Karpas-422 (cell line): ENCODE measurements at regions not wholly inside any gene's neighbourhood (a gene's known extent, or its start where the extent isn't known, plus 50 kb on each side); places are given as distances from the start of the nearest gene placed in this dataset.

Experiments used
- DNase-seq: peaks from one replicate; pipeline ENCODE4 v3.0.0-alpha.2; 2015
- H2AFZ ChIP-seq: fragments of 200-600 bp; sonication (generic); 2 replicates; pipeline ENCODE4 v1.6.1; 2014; ENCODE audit warnings: antibody characterized with exemption, low read length, mixed read lengths
- H3K27ac ChIP-seq: fragments of 200-600 bp; sonication (generic); 2 replicates; pipeline ENCODE4 v1.5.1; 2014; ENCODE audit warnings: mild to moderate bottlenecking, low read length, moderate library complexity
- H3K27me3 ChIP-seq: fragments of 200-600 bp; sonication (generic); 2 replicates; pipeline ENCODE4 v1.6.1; 2014; ENCODE audit warnings: low read length, mixed read lengths
- H3K36me3 ChIP-seq: fragments of 200-600 bp; sonication (generic); 2 replicates; pipeline ENCODE4 v1.6.1; 2014; ENCODE audit warnings: low read length, mixed read lengths; ENCODE audit not compliant: insufficient read depth
- H3K4me1 ChIP-seq: fragments of 200-600 bp; sonication (generic); 2 replicates; pipeline ENCODE4 v1.6.1; 2014; ENCODE audit warnings: mild to moderate bottlenecking, low read length, mixed read lengths
- H3K4me2 ChIP-seq: fragments of 200-600 bp; sonication (generic); 2 replicates; pipeline ENCODE4 v1.6.1; 2014; ENCODE audit warnings: low read length, low read depth, mild to moderate bottlenecking; ENCODE audit not compliant: poor library complexity, severe bottlenecking
- H3K4me3 ChIP-seq: fragments of 200-600 bp; sonication (generic); 2 replicates; pipeline ENCODE4 v1.5.1; 2014; ENCODE audit warnings: mild to moderate bottlenecking, antibody characterized with exemption, low read length, mixed read lengths
- H3K79me2 ChIP-seq: fragments of 200-600 bp; sonication (generic); 2 replicates; pipeline ENCODE4 v1.6.1; 2014; ENCODE audit warnings: mild to moderate bottlenecking, low read length, mixed read lengths
- H3K9ac ChIP-seq: fragments of 200-600 bp; sonication (generic); 2 replicates; pipeline ENCODE4 v1.6.0; 2014; ENCODE audit warnings: low read length
- H3K9me2 ChIP-seq: fragments of 200-600 bp; sonication (generic), shearing (Covaris generic); replicated peaks from 2 replicates; pipeline ENCODE4 v1.6.0; 2014; ENCODE audit warnings: mild to moderate bottlenecking, low read length, moderate library complexity; ENCODE audit not compliant: insufficient read depth
- H3K9me3 ChIP-seq: fragments of 300-700, 200-600 bp; sonication (generic); 2 replicates; pipeline ENCODE4 v1.6.1; 2014; ENCODE audit warnings: low read length, mixed read lengths
- H4K20me1 ChIP-seq: fragments of 200-600 bp; sonication (generic); 2 replicates; pipeline ENCODE4 v1.6.1; 2014; ENCODE audit warnings: mild to moderate bottlenecking, antibody characterized with exemption, low read length, low read depth; ENCODE audit not compliant: insufficient read depth

DNA sequence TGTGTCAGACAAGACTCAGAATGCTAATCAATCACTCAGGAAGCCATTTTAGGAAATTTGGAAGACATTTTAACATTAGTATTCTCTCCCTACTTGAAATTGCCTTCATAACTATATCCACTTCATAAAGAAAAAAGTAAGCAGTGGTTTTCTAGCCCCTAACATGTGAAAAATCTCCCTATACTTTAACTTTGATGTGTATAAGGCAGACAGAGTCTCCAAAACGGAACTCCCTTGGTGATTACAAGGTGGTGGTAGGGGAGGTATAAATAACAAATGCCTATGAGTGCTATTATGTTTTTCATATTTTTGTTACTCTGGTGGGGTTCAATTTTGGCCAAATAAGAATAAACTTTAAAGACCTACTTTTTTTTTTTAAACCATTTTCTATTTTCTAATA is 300.3 kb downstream of the BTG1 start:
- Histone ChIP-seq H3K4me2 (no peak overlapping the region), H3K79me2 (no peaks in the 10 kb centered on the region), H3K4me3 (no peak overlapping the region), H3K9ac (no peak overlapping the region), H2AFZ (no peak overlapping the region), H4K20me1 (no peaks in the 10 kb centered on the region), H3K4me1 (no peaks in the 10 kb centered on the region), H3K36me3 (no peaks in the 10 kb centered on the region), H3K9me2 (no peaks in the 10 kb centered on the region), H3K27me3 (no peaks in the 10 kb centered on the region), H3K9me3 (no peaks in the 10 kb centered on the region), H3K27ac (no peak overlapping the region)
- DNase-seq: no peak

- Histone ChIP-seq H3K4me3 (no peak overlapping the region), H3K4me1 (no peaks in the 10 kb centered on the region), H3K36me3 (no peaks in the 10 kb centered on the region), H3K27ac (no peak overlapping the region), H3K9ac (no peak overlapping the region), H4K20me1 (no peaks in the 10 kb centered on the region), H2AFZ (no peak overlapping the region), H3K9me2 (no peaks in the 10 kb centered on the region), H3K9me3 (no peaks in the 10 kb centered on the region), H3K4me2 (no peak overlapping the region), H3K27me3 (no peaks in the 10 kb centered on the region), H3K79me2 (no peaks in the 10 kb centered on the region)
- no peak for DNase-seq
Observed at GRCh38 chr12:91841822-91842221, 303.8 kb downstream of the BTG1 start.

DNA sequence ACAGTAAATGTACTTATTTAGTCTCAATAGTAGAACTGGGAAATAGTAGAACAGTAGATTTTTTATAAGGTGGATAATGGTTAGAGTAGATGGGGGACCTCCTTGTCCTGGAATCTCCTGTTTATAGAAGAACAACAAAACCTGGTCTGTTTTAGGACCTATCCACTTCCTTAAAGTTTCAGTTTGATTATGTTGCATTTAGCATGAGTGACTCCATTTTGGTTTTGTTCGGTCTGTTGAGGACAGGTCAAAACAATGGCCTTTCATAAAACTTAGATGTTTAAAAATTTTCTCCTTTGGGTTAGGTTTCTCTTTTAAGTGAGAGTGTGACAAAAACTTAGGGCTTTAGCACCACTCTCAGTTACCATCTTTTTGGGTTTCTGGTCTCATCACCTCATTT is 308.9 kb downstream of the BTG1 start:
- Histone ChIP-seq H3K4me3 (no peak overlapping the region), H3K79me2 (no peaks in the 10 kb centered on the region), H3K9me3 (no peaks in the 10 kb centered on the region), H3K4me2 (no peak overlapping the region), H3K36me3 (no peaks in the 10 kb centered on the region), H3K9me2 (no peaks in the 10 kb centered on the region), H4K20me1 (no peaks in the 10 kb centered on the region), H2AFZ (no peak overlapping the region), H3K27me3 (no peaks in the 10 kb centered on the region), H3K27ac (no peak overlapping the region), H3K9ac (no peak overlapping the region), H3K4me1 (no peaks in the 10 kb centered on the region)
- DNase-seq: no peak

- Histone ChIP-seq H3K9me2 (no peaks in the 10 kb centered on the region), H3K27me3 (no peaks in the 10 kb centered on the region), H3K9ac (no peak overlapping the region), H3K9me3 (no peaks in the 10 kb centered on the region), H3K36me3 (no peaks in the 10 kb centered on the region), H3K27ac (no peak overlapping the region), H3K79me2 (no peaks in the 10 kb centered on the region), H3K4me2 (no peak overlapping the region), H4K20me1 (no peaks in the 10 kb centered on the region), H3K4me3 (no peak overlapping the region), H3K4me1 (no peaks in the 10 kb centered on the region), H2AFZ (no peak overlapping the region)
- DNase-seq: no peak
Observed at GRCh38 chr12:91836264-91836663, 309.4 kb downstream of the BTG1 start.

- Histone ChIP-seq H3K4me2 (no peak overlapping the region), H3K36me3 (no peaks in the 10 kb centered on the region), H3K9me2 (no peaks in the 10 kb centered on the region), H3K79me2 (no peaks in the 10 kb centered on the region), H3K27me3 (no peaks in the 10 kb centered on the region), H4K20me1 (no peaks in the 10 kb centered on the region), H3K9ac (no peak overlapping the region), H3K27ac (no peak overlapping the region), H3K4me1 (no peaks in the 10 kb centered on the region), H3K4me3 (no peak overlapping the region), H2AFZ (no peak overlapping the region), H3K9me3 (no peaks in the 10 kb centered on the region)
- no peak for DNase-seq
Observed at GRCh38 chr12:91835693-91836092, 310.0 kb downstream of the BTG1 start.

DNA sequence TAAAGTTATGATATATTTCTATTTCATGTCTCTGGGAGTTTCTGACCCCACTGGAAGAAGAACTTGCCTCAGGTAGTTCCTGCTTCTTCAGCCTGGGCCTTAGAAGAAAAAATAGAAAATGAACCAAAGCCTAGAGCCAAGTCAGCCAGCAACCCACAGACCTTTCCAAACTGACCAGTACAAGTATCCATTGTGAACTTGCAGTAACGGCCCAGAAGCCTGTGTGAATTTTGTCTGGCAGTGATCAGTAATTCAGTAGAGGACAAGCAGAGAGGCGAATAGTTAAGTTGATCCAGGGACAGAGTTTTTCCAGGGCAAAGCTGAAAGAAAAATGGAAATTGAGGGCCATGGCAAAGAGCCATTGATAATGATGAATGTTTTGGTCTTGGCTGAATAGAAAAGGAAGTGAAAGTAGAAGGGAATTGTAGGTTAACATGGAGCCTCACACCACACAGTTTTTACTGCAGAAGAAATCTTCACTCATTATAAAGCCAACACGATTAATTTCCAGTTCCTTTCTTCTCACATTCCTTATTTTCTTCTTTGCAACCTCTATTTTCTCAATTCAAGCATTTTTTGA is 311.8 kb downstream of the BTG1 start:
- DNase-seq: no peak
- Histone ChIP-seq H3K36me3 (no peaks in the 10 kb centered on the region), H3K9ac (no peak overlapping the region), H3K27ac (no peak overlapping the region), H3K9me3 (no peaks in the 10 kb centered on the region), H3K4me2 (no peak overlapping the region), H3K9me2 (no peaks in the 10 kb centered on the region), H3K27me3 (no peaks in the 10 kb centered on the region), H2AFZ (no peak overlapping the region), H3K4me3 (no peak overlapping the region), H4K20me1 (no peaks in the 10 kb centered on the region), H3K4me1 (no peaks in the 10 kb centered on the region), H3K79me2 (no peaks in the 10 kb centered on the region)

DNA sequence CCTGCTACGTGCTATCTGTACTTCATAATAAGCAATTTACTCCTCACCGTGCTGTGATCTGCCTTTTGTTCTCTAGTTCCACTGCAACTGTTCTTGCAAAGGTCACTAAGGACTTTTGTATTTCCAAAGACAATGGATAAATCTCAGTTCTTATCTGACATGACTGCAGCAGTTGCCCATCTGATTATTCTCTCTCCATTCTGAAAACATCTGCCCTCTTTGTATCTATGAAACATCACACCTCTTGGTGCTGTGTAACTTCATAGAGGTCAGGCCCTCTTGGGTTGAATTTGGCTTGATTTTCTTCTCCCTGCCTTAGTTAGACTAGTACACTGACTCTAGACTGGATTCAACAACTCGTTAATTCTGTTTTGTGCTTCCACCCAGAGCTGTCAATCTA is 319.6 kb downstream of the BTG1 start:
- DNase-seq: no peak
- H3K27ac ChIP-seq: no peak overlapping the region
- no peaks in the 10 kb centered on the region for H3K9me3 ChIP-seq
- no peak overlapping the region for H3K4me2 ChIP-seq
- H3K27me3 ChIP-seq: no peaks in the 10 kb centered on the region
- no peaks in the 10 kb centered on the region for H4K20me1 ChIP-seq
- H3K79me2 ChIP-seq: no peaks in the 10 kb centered on the region
- no peak overlapping the region for H2AFZ ChIP-seq
- H3K9ac ChIP-seq: no peak overlapping the region
- no peaks in the 10 kb centered on the region for H3K4me1 ChIP-seq
- H3K9me2 ChIP-seq: no peaks in the 10 kb centered on the region
- H3K4me3 ChIP-seq: no peak overlapping the region
- no peaks in the 10 kb centered on the region for H3K36me3 ChIP-seq

GRCh38 chr12:91824991-91825390 is 320.7 kb downstream of the BTG1 start:
- Histone ChIP-seq H3K4me2 (no peak overlapping the region), H3K79me2 (no peaks in the 10 kb centered on the region), H3K4me3 (no peak overlapping the region), H3K36me3 (no peaks in the 10 kb centered on the region), H3K9me2 (no peaks in the 10 kb centered on the region), H3K27ac (no peak overlapping the region), H3K9ac (no peak overlapping the region), H4K20me1 (no peaks in the 10 kb centered on the region), H2AFZ (no peak overlapping the region), H3K9me3 (no peaks in the 10 kb centered on the region), H3K4me1 (no peaks in the 10 kb centered on the region), H3K27me3 (no peaks in the 10 kb centered on the region)
- no peak for DNase-seq

DNA sequence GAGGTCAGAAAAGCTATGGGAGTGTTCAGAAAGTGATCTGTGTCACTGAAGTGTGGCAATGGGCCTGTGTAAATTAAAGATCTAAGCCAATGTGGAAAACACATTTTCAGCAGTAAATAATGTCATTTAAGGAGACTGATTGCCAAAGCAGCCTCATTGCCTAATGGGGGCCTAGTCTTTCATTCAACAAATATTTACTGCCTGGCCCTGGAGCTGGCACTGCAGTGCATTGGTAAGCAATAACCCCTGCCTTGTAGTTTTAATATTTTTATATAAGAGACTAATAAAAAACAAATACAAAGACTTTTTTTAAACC is 326.6 kb downstream of the BTG1 start:
- Histone ChIP-seq H4K20me1 (no peaks in the 10 kb centered on the region), H3K27ac (no peak overlapping the region), H3K4me1 (no peaks in the 10 kb centered on the region), H3K79me2 (no peaks in the 10 kb centered on the region), H3K9me2 (no peaks in the 10 kb centered on the region), H3K27me3 (no peaks in the 10 kb centered on the region), H3K9me3 (no peaks in the 10 kb centered on the region), H3K9ac (no peak overlapping the region), H3K36me3 (no peaks in the 10 kb centered on the region), H3K4me3 (no peak overlapping the region), H2AFZ (no peak overlapping the region), H3K4me2 (no peak overlapping the region)
- no peak for DNase-seq
